SJSA1 (cell line): ENCODE measurements at regions not wholly inside any gene's neighbourhood (a gene's known extent, or its start where the extent isn't known, plus 50 kb on each side); places are given as distances from the start of the nearest gene placed in this dataset.

Source experiments
- DNase-seq, 2 experiments: peaks; one replicate each; pipeline ENCODE4 v3.0.0-alpha.2; 2015 to 2020; ENCODE audit warnings: low spot score in 2 of 2, low read depth in 1 of 2
- H3K27ac ChIP-seq: fragments of 250-450 bp; sonication (Bioruptor Pico); 2 replicates; pipeline ENCODE4 v1.5.1; 2020; ENCODE audit warnings: mild to moderate bottlenecking, moderate library complexity
- H3K27me3 ChIP-seq: fragments of 250-450 bp; sonication (Bioruptor Pico); replicated peaks from 2 replicates; pipeline ENCODE4 v1.5.1; 2020; ENCODE audit warnings: mild to moderate bottlenecking, moderate library complexity
- H3K36me3 ChIP-seq: fragments of 250-450 bp; sonication (Bioruptor Pico); 2 replicates; pipeline ENCODE4 v1.5.1; 2020; ENCODE audit warnings: mild to moderate bottlenecking
- H3K4me1 ChIP-seq: fragments of 250-450 bp; sonication (Bioruptor Pico); replicated peaks from 2 replicates; pipeline ENCODE4 v1.6.1; 2021; ENCODE audit warnings: mild to moderate bottlenecking
- H3K4me3 ChIP-seq: fragments of 250-450 bp; sonication (Bioruptor Pico); 2 replicates; pipeline ENCODE4 v1.5.1; 2020; ENCODE audit warnings: mild to moderate bottlenecking
- H3K9me3 ChIP-seq: fragments of 250-450 bp; sonication (Bioruptor Pico); replicated peaks from 2 replicates; pipeline ENCODE4 v1.5.1; 2020; ENCODE audit warnings: mild to moderate bottlenecking

- no peak overlapping the region for H3K27ac ChIP-seq
- H3K27me3 ChIP-seq = no peaks in the 10 kb centered on the region
- DNase-seq = no peak
- H3K4me3 ChIP-seq = no peak overlapping the region
- H3K4me1 ChIP-seq = no peaks in the 10 kb centered on the region
- no peaks in the 10 kb centered on the region for H3K36me3 ChIP-seq
- H3K9me3 ChIP-seq = no peaks in the 10 kb centered on the region
Observed at GRCh38 chr13:105928901-105929300, 606.6 kb downstream of the EFNB2 start.

GRCh38 chr13:105928048-105928447 lies 607.4 kb downstream of the EFNB2 start:
- no peak overlapping the region for H3K4me3 ChIP-seq
- DNase-seq = no peak
- H3K36me3 ChIP-seq = no peaks in the 10 kb centered on the region
- H3K9me3 ChIP-seq = no peaks in the 10 kb centered on the region
- no peak overlapping the region for H3K27ac ChIP-seq
- H3K4me1 ChIP-seq = no peaks in the 10 kb centered on the region
- H3K27me3 ChIP-seq = no peaks in the 10 kb centered on the region

- Histone ChIP-seq H3K36me3 (no peaks in the 10 kb centered on the region), H3K4me3 (no peak overlapping the region), H3K4me1 (peaks cover 3% of the 10 kb centered on the region), H3K9me3 (no peaks in the 10 kb centered on the region), H3K27me3 (no peaks in the 10 kb centered on the region), H3K27ac (no peak overlapping the region)
- DNase-seq = no peak
Observed at GRCh38 chr13:105925496-105925895, 610.0 kb downstream of the EFNB2 start.

GRCh38 chr13:105921711-105922110 lies 613.8 kb downstream of the EFNB2 start:
- H3K27me3 ChIP-seq = no peaks in the 10 kb centered on the region
- H3K4me3 ChIP-seq = no peak overlapping the region

GRCh38 chr13:105920370-105920769 lies 615.1 kb downstream of the EFNB2 start:
- DNase-seq = peak in 1 of 2 experiments; percentile 54
- H3K27me3 ChIP-seq = no peaks in the 10 kb centered on the region
- peaks cover 23% of the 10 kb centered on the region for H3K4me1 ChIP-seq
- no peaks in the 10 kb centered on the region for H3K36me3 ChIP-seq
- H3K4me3 ChIP-seq = no peak overlapping the region
- no peaks in the 10 kb centered on the region for H3K9me3 ChIP-seq
- peak overlapping the region; percentile 65 for H3K27ac ChIP-seq

More at GRCh38 chr13:105921711-105922110, 613.8 kb downstream of the EFNB2 start:
- Histone ChIP-seq H3K27ac (no peak overlapping the region), H3K9me3 (no peaks in the 10 kb centered on the region), H3K4me1 (peaks cover 22% of the 10 kb centered on the region), H3K36me3 (no peaks in the 10 kb centered on the region)
- DNase-seq = no peak

- Histone ChIP-seq H3K27ac (peak overlapping the region; percentile 65), H3K9me3 (no peaks in the 10 kb centered on the region), H3K4me3 (no peak overlapping the region), H3K27me3 (no peaks in the 10 kb centered on the region), H3K36me3 (no peaks in the 10 kb centered on the region), H3K4me1 (peaks cover 33% of the 10 kb centered on the region)
- peak; percentile 73 to 87 for DNase-seq
Observed at GRCh38 chr13:105918842-105919741, 616.4 kb downstream of the EFNB2 start.

GRCh38 chr13:105915146-105915850 lies 620.2 kb downstream of the EFNB2 start:
- Histone ChIP-seq H3K4me1 (peaks cover 28% of the 10 kb centered on the region), H3K27ac (no peak overlapping the region), H3K9me3 (no peaks in the 10 kb centered on the region), H3K36me3 (no peaks in the 10 kb centered on the region), H3K4me3 (no peak overlapping the region), H3K27me3 (no peaks in the 10 kb centered on the region)
- no peak for DNase-seq

- Histone ChIP-seq H3K27me3 (no peaks in the 10 kb centered on the region; the same call in 1 of the 2 replicates), H3K9me3 (no peaks in the 10 kb centered on the region), H3K4me1 (peaks cover 19% of the 10 kb centered on the region), H3K36me3 (no peaks in the 10 kb centered on the region), H3K27ac (no peak overlapping the region), H3K4me3 (no peak overlapping the region)
- DNase-seq = peak in 1 of 2 experiments; percentile 22
Observed at GRCh38 chr13:105914291-105915036, 621.0 kb downstream of the EFNB2 start.

GRCh38 chr13:105908586-105908985 lies 626.9 kb downstream of the EFNB2 start:
- no peaks in the 10 kb centered on the region for H3K4me1 ChIP-seq
- no peak for DNase-seq
- no peaks in the 10 kb centered on the region; the same call in 1 of the 2 replicates for H3K27me3 ChIP-seq
- no peak overlapping the region for H3K4me3 ChIP-seq
- H3K27ac ChIP-seq = no peak overlapping the region
- H3K9me3 ChIP-seq = no peaks in the 10 kb centered on the region
- no peaks in the 10 kb centered on the region for H3K36me3 ChIP-seq

- H3K4me1 ChIP-seq = no peaks in the 10 kb centered on the region
- H3K9me3 ChIP-seq = no peaks in the 10 kb centered on the region
- no peaks in the 10 kb centered on the region for H3K36me3 ChIP-seq
- H3K4me3 ChIP-seq = no peak overlapping the region
- H3K27me3 ChIP-seq = peaks cover 6% of the 10 kb centered on the region; the same call in 1 of the 2 replicates
- no peak overlapping the region for H3K27ac ChIP-seq
- no peak for DNase-seq
Observed at GRCh38 chr13:105907319-105908019, 628.0 kb downstream of the EFNB2 start.

- peaks cover 6% of the 10 kb centered on the region; the same call in 1 of the 2 replicates for H3K27me3 ChIP-seq
- no peak for DNase-seq
- H3K4me3 ChIP-seq = no peak overlapping the region
- no peak overlapping the region for H3K27ac ChIP-seq
- H3K36me3 ChIP-seq = no peaks in the 10 kb centered on the region
- no peaks in the 10 kb centered on the region for H3K4me1 ChIP-seq
- no peaks in the 10 kb centered on the region for H3K9me3 ChIP-seq
Observed at GRCh38 chr13:105906746-105907145, 628.7 kb downstream of the EFNB2 start.

- H3K4me3 ChIP-seq = no peak overlapping the region
- H3K27ac ChIP-seq = no peak overlapping the region
- no peaks in the 10 kb centered on the region for H3K36me3 ChIP-seq
- no peaks in the 10 kb centered on the region for H3K4me1 ChIP-seq
- H3K9me3 ChIP-seq = no peaks in the 10 kb centered on the region
- no peak for DNase-seq
- H3K27me3 ChIP-seq = 0 out of 2 replicates have a peak, but pooled peaks cover 6% of the 10 kb centered on the region
Observed at GRCh38 chr13:105904034-105904742, 631.3 kb downstream of the EFNB2 start.
